Esophagus muscularis mucosa (tissue), 4 donors: ENCODE measurements at regions not wholly inside any gene's neighbourhood (a gene's known extent, or its start where the extent isn't known, plus 50 kb on each side); places are given as distances from the start of the nearest gene placed in this dataset.

ENCODE experiments used
- CTCF ChIP-seq, 3 experiments: fragments of 200-600 bp in 2 of 3; fragments of 450-650 bp in 1 of 3; sonication (generic) in 2 of 3; IDR thresholded peaks; one replicate each; pipeline ENCODE4 v1.5.1; 2017 to 2019; ENCODE audit warnings: antibody characterized with exemption in 3 of 3, mild to moderate bottlenecking in 2 of 3, moderate library complexity in 1 of 3
- EP300 ChIP-seq: sonication (generic); formaldehyde crosslinking; IDR thresholded peaks from one replicate; pipeline ENCODE4 v1.6.1; 2017; ENCODE audit warnings: antibody characterized with exemption
- POLR2A ChIP-seq: fragments of 450-650 bp; IDR thresholded peaks from one replicate; pipeline ENCODE4 v1.6.1; 2017; ENCODE audit warnings: antibody characterized with exemption, moderate library complexity, mild to moderate bottlenecking, low read depth
- POLR2AphosphoS5 ChIP-seq, 2 donors: sonication (generic); formaldehyde crosslinking; IDR thresholded peaks; one replicate each; pipeline ENCODE4 v1.6.1; 2017; ENCODE audit warnings: antibody characterized with exemption in 2 of 2

DNA sequence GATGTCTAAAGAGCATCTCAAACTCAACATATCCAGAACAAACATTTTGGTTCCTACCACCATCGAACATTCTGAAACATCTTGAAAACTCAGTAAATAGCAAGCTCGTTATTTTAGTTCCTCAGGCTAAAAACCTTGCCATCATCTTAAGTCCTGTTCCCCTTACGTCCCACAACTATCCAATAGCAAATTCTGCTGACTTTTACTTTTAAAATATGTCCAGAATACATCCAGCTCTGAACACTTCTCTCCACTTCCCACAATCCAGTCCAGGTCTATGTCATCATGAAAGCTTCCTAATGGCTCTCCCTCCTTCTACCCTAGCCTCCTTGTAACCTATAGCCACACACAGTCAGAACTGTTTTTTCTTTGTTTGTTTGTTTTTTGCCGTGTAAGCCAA is 279.9 kb downstream of the IPO8 start:
- TF ChIP-seq CTCF (IDR thresholded peaks at IDR 0.05) (no peak), POLR2A (no peak), EP300 (no peak), POLR2AphosphoS5 (IDR thresholded peaks at IDR 0.05) (no peak)
